ENCODE measurements at regions not wholly inside any gene's neighbourhood (a gene's known extent, or its start where the extent isn't known, plus 50 kb on each side); places are given as distances from the start of the nearest gene placed in this dataset.

DNA sequence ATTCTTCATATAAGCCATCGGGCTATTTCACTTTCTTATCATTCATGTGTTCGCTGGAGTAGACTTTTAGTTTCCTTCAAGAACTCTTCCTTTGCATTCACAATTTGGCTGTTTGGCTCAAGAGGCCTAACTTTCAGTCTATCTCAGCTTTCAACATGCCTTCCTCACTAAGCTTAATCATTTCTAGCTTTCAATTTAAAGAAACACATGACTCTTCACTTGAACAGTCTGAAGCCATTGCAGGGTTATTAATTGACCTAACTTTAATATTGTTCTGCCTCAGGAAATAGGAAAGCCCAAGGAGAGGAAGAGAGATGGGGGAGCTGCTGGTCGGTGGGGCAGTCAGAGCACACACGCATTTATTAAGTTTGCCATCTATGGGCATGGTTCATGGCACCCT is 158.1 kb downstream of the SUCLA2 start:
- Histone ChIP-seq H3K9me3 (ENCODE audit: control insufficient read depth in 1 of 2, low read length in 2 of 2) (no peaks in the 10 kb centered on the region), H3K36me3 (ENCODE audit: insufficient read depth, low read length) (no peaks in the 10 kb centered on the region), H3K27ac (ENCODE audit: low read depth, low read length) (no peak overlapping the region), H3K4me1 (ENCODE audit: insufficient read depth, low read length) (no peaks in the 10 kb centered on the region), H3K27me3 (ENCODE audit: insufficient read depth, low read length) (no peaks in the 10 kb centered on the region), H3K4me3 (ENCODE audit: low read length in 2 of 2) (no peak overlapping the region)
- no peaks in the 10 kb centered on the region for H3K36me3 Mint-ChIP-seq
- H3K4me1 Mint-ChIP-seq, result no peaks in the 10 kb centered on the region
- H3K27me3 Mint-ChIP-seq, result peaks cover 2 to 3% of the 10 kb centered on the region in 2 donors
- intact Hi-C loops (cut with micrococcal nuclease), result no loop called here
- ChIA-PET CTCF (ENCODE audit: partially characterized antibody) (no interaction called here), POLR2A (ENCODE audit: partially characterized antibody) (no interaction called here)
- no peak overlapping the region for H3K4me3 Mint-ChIP-seq
- DNase-seq, result no peak
- H3K9me3 Mint-ChIP-seq, result no peaks in the 10 kb centered on the region
- no peak overlapping the region for H3K27ac Mint-ChIP-seq

- CTCF ChIA-PET (ENCODE audit: partially characterized antibody), result no interaction called here
- no peaks in the 10 kb centered on the region for H3K9me3 ChIP-seq (ENCODE audit: control insufficient read depth in 1 of 2, low read length in 2 of 2)
- H3K4me1 ChIP-seq (ENCODE audit: insufficient read depth, low read length), result no peaks in the 10 kb centered on the region
- no peaks in the 10 kb centered on the region for H3K9me3 Mint-ChIP-seq
- no peaks in the 10 kb centered on the region for H3K27me3 ChIP-seq (ENCODE audit: insufficient read depth, low read length)
- POLR2A ChIA-PET (ENCODE audit: partially characterized antibody), result no interaction called here
- H3K36me3 Mint-ChIP-seq, result no peaks in the 10 kb centered on the region
- no peaks in the 10 kb centered on the region for H3K36me3 ChIP-seq (ENCODE audit: insufficient read depth, low read length)
- H3K27me3 Mint-ChIP-seq, result peaks cover 2 to 3% of the 10 kb centered on the region in 2 donors
- no peak for DNase-seq
- peak overlapping the region in 1 of 7 donors; percentile 3 for H3K27ac Mint-ChIP-seq
- no peak overlapping the region for H3K27ac ChIP-seq (ENCODE audit: low read depth, low read length)
- intact Hi-C loops (cut with micrococcal nuclease), result no loop called here
- H3K4me3 Mint-ChIP-seq, result no peak overlapping the region
- no peaks in the 10 kb centered on the region for H3K4me1 Mint-ChIP-seq
- H3K4me3 ChIP-seq (ENCODE audit: low read length in 2 of 2), result no peak overlapping the region
Measured at GRCh38 chr13:47841151-47841550, 159.9 kb downstream of the SUCLA2 start.

DNA sequence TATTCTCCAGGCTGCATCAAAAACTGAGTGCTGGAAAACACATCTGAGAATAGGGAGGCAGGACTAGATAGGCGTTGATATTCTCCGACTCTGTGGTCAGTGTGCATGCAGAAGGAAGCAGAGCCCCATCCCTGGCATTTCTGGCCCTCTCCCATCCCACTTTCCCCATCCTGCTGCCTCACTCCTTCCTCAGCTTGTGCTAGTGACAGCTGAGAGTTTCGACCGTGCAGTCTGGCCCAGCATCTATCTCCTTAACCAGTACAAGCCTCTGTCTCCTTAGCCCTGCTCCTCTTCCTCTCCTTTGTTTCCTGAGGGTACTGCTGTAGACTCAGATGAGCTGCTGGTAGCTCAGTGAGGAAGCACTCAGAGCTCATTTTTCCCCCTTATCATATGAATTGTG is 163.2 kb downstream of the SUCLA2 start:
- CTCF ChIA-PET (ENCODE audit: partially characterized antibody), result no interaction called here
- Histone ChIP-seq H3K27me3 (ENCODE audit: insufficient read depth, low read length) (no peaks in the 10 kb centered on the region), H3K4me3 (ENCODE audit: low read length in 2 of 2) (no peak overlapping the region), H3K27ac (ENCODE audit: low read depth, low read length) (no peak overlapping the region), H3K9me3 (ENCODE audit: control insufficient read depth in 1 of 2, low read length in 2 of 2) (no peaks in the 10 kb centered on the region), H3K4me1 (ENCODE audit: insufficient read depth, low read length) (no peaks in the 10 kb centered on the region), H3K36me3 (ENCODE audit: insufficient read depth, low read length) (no peaks in the 10 kb centered on the region)
- H3K9me3 Mint-ChIP-seq, result no peaks in the 10 kb centered on the region
- DNase-seq, result no peak
- H3K27ac Mint-ChIP-seq, result no peak overlapping the region
- intact Hi-C loops (cut with micrococcal nuclease), result no loop called here
- H3K4me3 Mint-ChIP-seq, result no peak overlapping the region
- H3K4me1 Mint-ChIP-seq, result no peaks in the 10 kb centered on the region
- H3K27me3 Mint-ChIP-seq, result peaks cover 2 to 3% of the 10 kb centered on the region in 2 donors
- POLR2A ChIA-PET (ENCODE audit: partially characterized antibody), result no interaction called here
- no peaks in the 10 kb centered on the region for H3K36me3 Mint-ChIP-seq

DNA sequence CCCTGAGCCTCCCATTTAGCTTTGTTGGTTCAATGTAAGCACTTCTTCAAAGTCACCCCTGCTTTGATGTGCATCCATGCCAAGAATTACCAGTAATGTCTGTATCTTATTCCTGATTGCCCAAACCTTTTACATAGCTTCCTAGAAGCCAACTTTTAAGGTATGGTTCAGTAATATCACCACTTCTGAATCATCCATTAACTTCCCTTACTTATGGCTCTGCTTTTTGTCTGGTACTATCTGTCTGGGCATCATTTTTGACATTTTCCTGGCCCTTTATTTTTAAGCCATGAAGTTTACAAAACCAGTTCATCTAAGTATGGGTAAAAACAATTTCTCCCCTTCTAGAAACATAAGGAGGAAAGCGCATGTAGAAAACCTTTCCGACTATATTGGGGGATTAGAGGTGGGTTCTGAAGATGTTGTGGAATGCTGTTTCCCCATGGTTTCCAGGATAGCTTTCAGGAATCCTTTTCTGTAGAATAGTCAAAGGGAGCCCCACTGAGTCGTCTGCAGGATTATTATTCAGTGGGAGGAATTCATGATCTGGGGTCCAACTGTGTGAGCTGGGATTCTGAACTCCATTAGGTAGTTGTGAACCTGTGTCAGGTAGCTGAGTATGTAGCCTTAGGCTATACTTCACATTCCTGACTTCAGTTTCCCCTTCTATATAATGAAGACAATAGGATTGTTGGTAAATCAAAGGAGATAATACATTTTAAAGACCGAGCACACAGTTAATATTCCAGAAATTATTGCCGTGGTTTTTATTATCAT is 163.8 kb downstream of the SUCLA2 start:
- Histone ChIP-seq H3K4me1 (ENCODE audit: insufficient read depth, low read length) (no peaks in the 10 kb centered on the region), H3K9me3 (ENCODE audit: control insufficient read depth in 1 of 2, low read length in 2 of 2) (no peaks in the 10 kb centered on the region), H3K36me3 (ENCODE audit: insufficient read depth, low read length) (no peaks in the 10 kb centered on the region), H3K27ac (ENCODE audit: low read depth, low read length) (no peak overlapping the region), H3K4me3 (ENCODE audit: low read length in 2 of 2) (no peak overlapping the region), H3K27me3 (ENCODE audit: insufficient read depth, low read length) (no peaks in the 10 kb centered on the region)
- POLR2A ChIA-PET (ENCODE audit: partially characterized antibody), result no interaction called here
- no peak overlapping the region for H3K4me3 Mint-ChIP-seq
- no peaks in the 10 kb centered on the region for H3K4me1 Mint-ChIP-seq
- H3K9me3 Mint-ChIP-seq, result no peaks in the 10 kb centered on the region
- CTCF ChIA-PET (ENCODE audit: partially characterized antibody), result no interaction called here
- no peak overlapping the region for H3K27ac Mint-ChIP-seq
- intact Hi-C loops (cut with micrococcal nuclease), result no loop called here
- H3K27me3 Mint-ChIP-seq, result peaks cover 2 to 3% of the 10 kb centered on the region in 2 donors
- DNase-seq, result no peak
- H3K36me3 Mint-ChIP-seq, result no peaks in the 10 kb centered on the region

DNA sequence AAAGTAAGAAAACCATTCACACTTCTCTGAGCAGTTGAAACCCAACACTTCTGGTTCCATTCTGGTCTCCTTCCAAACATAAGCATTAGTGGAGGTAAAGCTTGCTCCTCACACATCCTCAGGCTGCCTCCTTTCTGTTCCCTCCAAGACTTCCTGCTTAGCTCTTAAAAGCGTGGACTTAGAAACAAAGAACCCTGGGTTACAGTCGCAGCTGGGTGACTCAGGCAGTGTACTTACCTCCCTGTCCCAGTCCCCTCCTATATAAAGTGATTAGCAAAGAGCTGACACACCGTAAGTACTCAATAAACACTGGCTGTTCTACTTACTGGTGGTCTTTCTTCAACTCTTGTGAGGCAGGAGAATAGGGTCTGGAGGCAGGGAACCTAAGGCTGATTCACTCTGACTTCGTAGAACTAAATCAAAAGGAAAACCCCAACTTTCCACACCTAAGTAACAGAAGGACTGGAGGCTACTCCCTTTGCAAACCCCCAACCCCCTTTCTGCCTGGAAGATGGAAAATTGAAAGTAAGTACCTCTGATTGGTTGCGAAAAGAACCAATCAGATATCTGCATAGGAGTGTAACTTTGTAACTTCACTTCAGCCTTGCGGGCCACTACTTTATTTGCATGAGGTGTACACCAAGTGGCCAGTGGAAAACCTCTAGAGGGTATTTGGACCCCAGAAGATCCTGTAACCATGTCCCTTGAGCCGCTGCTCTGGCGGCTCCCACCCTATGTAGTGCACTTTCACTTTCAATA is 165.4 kb downstream of the SUCLA2 start:
- Mint-ChIP-seq H3K4me3 (peak overlapping the region in 2 of 8 donors; percentile 13 to 21), H3K4me1 (no peaks in the 10 kb centered on the region), H3K27me3 (peaks cover under 1 to 3% of the 10 kb centered on the region in 2 donors), H3K9me3 (no peaks in the 10 kb centered on the region), H3K27ac (no peak overlapping the region), H3K36me3 (no peaks in the 10 kb centered on the region)
- no peak for DNase-seq
- Histone ChIP-seq H3K4me1 (ENCODE audit: insufficient read depth, low read length) (no peaks in the 10 kb centered on the region), H3K27me3 (ENCODE audit: insufficient read depth, low read length) (no peaks in the 10 kb centered on the region), H3K36me3 (ENCODE audit: insufficient read depth, low read length) (no peaks in the 10 kb centered on the region), H3K4me3 (ENCODE audit: low read length in 2 of 2) (no peak overlapping the region), H3K27ac (ENCODE audit: low read depth, low read length) (no peak overlapping the region), H3K9me3 (ENCODE audit: control insufficient read depth in 1 of 2, low read length in 2 of 2) (no peaks in the 10 kb centered on the region)
- POLR2A ChIA-PET (ENCODE audit: partially characterized antibody), result no interaction called here
- CTCF ChIA-PET (ENCODE audit: partially characterized antibody), result no interaction called here
- intact Hi-C loops (cut with micrococcal nuclease), result no loop called here

- no peak overlapping the region for H3K27ac Mint-ChIP-seq
- no peaks in the 10 kb centered on the region for H3K9me3 Mint-ChIP-seq
- no peak overlapping the region for H3K4me3 ChIP-seq (ENCODE audit: low read length in 2 of 2)
- CTCF ChIA-PET (ENCODE audit: partially characterized antibody), result no interaction called here
- no peak for DNase-seq
- H3K27ac ChIP-seq (ENCODE audit: low read depth, low read length), result no peak overlapping the region
- POLR2A ChIA-PET (ENCODE audit: partially characterized antibody), result no interaction called here
- no peaks in the 10 kb centered on the region for H3K36me3 Mint-ChIP-seq
- H3K27me3 Mint-ChIP-seq, result no peaks in the 10 kb centered on the region
- no peaks in the 10 kb centered on the region for H3K4me1 ChIP-seq (ENCODE audit: insufficient read depth, low read length)
- H3K27me3 ChIP-seq (ENCODE audit: insufficient read depth, low read length), result no peaks in the 10 kb centered on the region
- no peaks in the 10 kb centered on the region for H3K9me3 ChIP-seq (ENCODE audit: control insufficient read depth in 1 of 2, low read length in 2 of 2)
- H3K4me3 Mint-ChIP-seq, result no peak overlapping the region
- intact Hi-C loops (cut with micrococcal nuclease), result no loop called here
- no peaks in the 10 kb centered on the region for H3K36me3 ChIP-seq (ENCODE audit: insufficient read depth, low read length)
- H3K4me1 Mint-ChIP-seq, result no peaks in the 10 kb centered on the region
Measured at GRCh38 chr13:47832458-47832972, 168.6 kb downstream of the SUCLA2 start.

- Mint-ChIP-seq H3K4me3 (no peak overlapping the region), H3K27ac (no peak overlapping the region), H3K4me1 (no peaks in the 10 kb centered on the region), H3K9me3 (no peaks in the 10 kb centered on the region), H3K36me3 (no peaks in the 10 kb centered on the region), H3K27me3 (no peaks in the 10 kb centered on the region)
- H3K4me1 ChIP-seq (ENCODE audit: insufficient read depth, low read length), result no peaks in the 10 kb centered on the region
- H3K27ac ChIP-seq (ENCODE audit: low read depth, low read length), result no peak overlapping the region
- ChIA-PET CTCF (ENCODE audit: partially characterized antibody) (no interaction called here), POLR2A (ENCODE audit: partially characterized antibody) (no interaction called here)
- no peaks in the 10 kb centered on the region for H3K9me3 ChIP-seq (ENCODE audit: control insufficient read depth in 1 of 2, low read length in 2 of 2)
- intact Hi-C loops (cut with micrococcal nuclease), result no loop called here
- no peaks in the 10 kb centered on the region for H3K27me3 ChIP-seq (ENCODE audit: insufficient read depth, low read length)
- no peak for DNase-seq
- H3K4me3 ChIP-seq (ENCODE audit: low read length in 2 of 2), result no peak overlapping the region
- H3K36me3 ChIP-seq (ENCODE audit: insufficient read depth, low read length), result no peaks in the 10 kb centered on the region
Measured at GRCh38 chr13:47831265-47831664, 169.8 kb downstream of the SUCLA2 start.

All from CD4-positive, alpha-beta memory T cell (primary cell).